Activated T-helper 9 cell treated with anti-CD3 and anti-CD28 coated beads, Interleukin-2, amount 50 U/mL, for 16 hours (primary cell): ENCODE measurements at regions not wholly inside any gene's neighbourhood (a gene's known extent, or its start where the extent isn't known, plus 50 kb on each side); places are given as distances from the start of the nearest gene placed in this dataset.
"Not testable (repeated sequence)": the region's sequence is repeated elsewhere in the genome, so short reads cannot be mapped to it uniquely, and the experiment has no call there.

Experiments
- DNase-seq: peaks from one replicate; pipeline ENCODE4 v3.0.0-alpha.2; 2020; ENCODE audit warnings: low read depth

DNA sequence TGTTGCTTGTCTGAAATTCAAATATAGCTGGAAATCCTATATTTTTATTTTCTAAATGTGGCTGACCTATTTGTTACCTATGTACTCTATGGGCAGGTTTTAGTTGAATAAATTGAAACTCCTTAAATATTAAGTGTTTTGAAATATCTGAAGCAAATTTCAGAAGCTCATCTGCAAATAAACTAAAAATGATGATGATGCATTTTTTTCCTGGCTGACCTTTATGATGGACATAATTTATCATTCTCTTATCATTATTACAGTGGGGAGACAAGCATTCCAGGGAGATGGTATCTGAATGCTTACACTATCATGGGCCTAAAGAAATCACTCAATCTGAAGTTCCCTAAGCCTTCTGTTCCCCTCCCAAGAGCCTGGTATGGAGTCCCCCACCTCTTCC is 1225.2 kb downstream of the AACS start:
- no peak for DNase-seq

DNA sequence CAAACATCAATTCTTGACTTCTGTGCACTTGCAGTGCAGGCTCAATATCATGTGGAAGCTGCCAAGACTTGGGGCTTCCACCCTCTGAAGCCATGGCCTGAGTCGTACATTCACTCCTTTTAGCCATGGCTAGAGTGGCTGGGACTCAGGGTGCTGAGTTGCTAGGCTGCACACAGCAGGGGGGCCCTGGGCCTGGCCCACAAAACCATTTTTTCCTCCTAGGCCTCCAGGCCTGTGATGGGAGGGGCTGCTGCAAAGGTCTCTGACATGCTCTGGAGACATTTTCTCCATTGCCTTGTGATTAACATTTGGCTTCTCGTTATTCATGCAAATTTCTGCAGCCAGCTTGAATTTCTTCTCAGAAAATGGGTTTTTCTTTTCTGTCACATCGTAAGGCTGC is 1226.8 kb downstream of the AACS start:
- not testable (repeated sequence) for DNase-seq

DNA sequence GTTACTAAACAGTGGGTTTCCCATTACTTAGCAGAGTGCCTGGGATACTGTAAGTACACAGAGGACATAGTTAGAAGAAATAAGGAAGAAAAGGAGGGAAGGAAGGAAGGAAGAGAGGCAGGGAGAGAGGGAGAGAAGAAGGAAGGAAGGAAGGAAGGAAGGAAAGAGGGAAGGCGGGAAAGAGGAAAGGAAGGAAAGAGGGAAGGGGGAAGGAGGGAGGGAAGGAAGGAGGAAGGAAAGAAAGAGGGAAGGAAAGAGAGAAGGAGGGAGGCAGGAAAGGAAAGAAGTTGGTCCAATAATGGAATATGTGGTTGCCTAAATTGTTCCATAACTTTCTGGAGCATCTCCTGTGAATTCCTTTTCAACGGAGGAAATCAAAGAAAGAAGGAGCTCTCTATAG is 1230.4 kb downstream of the AACS start:
- no peak for DNase-seq

DNA sequence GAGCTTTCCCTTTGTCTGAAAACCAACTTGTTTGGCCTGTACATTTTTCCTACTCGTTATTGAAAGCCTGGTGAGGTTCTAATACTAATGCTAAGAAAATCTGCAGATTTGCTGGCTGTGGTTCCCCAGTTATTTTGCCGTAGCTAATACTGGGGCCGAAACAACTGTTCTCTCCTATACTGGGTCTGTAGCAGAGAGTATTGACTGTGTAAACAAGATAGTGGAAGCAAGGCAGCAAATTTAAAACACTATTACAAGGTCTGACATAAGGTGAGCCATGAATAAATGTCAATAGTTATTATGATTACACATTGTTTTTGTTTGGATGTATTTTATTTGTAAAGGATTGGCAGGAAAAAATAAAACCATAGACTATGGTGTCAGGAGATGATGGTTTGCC is 1244.0 kb downstream of the AACS start:
- DNase-seq = no peak

DNA sequence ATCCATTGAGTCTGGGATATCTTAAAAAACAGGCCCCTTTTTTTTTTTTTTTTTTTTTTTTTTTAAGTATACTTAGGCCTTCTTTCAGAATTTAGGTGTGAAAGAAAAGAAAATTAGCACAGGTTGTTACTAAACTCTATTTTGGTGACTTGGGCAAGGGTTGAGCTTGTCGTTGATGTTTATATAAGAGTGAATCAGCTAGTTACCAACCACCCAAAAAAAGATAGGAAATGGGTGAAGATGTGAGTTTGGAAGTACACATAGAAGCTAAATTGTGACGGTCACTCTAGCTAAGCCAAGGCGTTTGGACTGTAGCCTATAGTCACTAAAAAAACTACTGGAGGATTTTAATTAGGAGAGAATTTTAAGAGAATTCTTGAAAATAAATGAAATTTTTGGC is 1247.2 kb downstream of the AACS start:
- DNase-seq = no peak

DNA sequence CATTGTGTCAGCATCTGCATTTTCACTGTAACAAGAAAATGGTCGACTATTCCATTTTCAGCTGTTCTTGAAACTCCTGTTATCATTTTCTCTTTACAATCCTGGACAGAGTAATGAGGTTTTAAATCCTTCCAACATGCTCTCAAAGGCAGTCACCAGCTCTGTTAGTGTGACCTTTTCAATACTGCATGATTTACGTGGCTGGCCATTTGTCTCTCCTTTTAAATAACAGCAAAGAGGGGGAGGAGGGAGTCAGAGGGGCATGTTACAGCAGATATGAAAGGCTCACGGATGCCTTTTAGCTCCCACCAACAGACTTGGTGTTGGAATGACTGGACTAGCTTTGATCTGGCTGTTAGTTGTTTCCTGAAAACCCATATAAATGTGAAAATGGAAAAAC is 1251.2 kb downstream of the AACS start:
- DNase-seq = no peak

DNA sequence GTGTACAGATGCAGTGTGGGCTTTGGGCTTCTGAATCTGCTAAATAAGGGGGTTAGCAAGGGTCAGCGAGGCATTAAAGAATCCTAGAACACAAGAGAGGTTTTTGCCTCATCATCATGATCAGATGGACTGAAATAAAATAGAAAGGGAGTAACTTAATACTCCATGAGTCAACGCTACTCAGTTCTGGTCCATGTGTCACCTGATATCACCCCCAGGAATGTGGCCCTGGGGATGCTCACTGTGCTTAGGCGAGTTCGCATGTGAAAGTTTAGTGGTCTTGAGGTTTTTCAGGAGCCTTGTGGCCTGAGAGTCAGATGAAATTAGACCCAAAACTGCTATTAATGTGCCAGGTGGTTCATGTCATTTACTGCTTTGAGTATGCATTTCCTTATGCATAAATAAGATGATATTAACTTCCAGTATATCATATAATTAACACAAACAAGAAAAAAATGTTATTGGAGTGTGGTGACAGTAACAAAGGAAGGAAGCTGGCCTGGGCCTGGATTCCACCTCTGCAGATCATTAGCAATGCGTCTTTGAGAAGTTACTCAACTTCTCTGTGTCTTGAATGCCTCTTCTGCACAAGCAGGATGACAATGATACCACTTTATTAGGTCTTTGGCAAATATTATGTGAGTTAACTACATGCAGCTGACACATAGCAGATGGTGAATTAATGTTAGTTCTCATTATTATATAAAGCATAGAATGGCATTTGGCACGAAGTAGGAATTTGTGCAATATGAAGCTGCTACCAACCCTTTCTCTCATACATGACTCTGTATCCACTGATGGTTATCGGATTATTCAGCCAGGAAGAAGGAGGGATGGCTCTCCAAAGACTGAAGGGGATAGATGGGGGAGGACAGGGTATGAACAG is 1272.6 kb downstream of the AACS start:
- DNase-seq = no peak

DNA sequence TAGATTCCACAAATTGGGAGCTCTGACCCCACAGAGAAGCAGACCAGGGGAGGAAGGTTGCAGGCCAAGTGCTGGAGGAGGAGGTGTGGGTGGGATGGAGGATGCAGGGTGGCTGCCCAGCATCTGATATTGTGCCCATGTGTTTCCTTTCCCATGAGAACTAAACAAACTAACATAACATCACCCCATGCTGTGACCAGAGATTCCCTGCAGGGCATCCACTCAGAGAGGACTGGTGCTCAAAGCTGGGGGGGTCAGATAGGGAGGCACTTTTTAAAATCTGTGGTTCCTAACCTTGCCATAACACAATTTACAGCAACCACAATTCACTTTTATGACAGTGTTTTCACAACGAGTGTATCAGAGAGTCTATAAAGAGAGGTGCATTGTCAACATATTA is 1277.6 kb downstream of the AACS start:
- no peak for DNase-seq

DNA sequence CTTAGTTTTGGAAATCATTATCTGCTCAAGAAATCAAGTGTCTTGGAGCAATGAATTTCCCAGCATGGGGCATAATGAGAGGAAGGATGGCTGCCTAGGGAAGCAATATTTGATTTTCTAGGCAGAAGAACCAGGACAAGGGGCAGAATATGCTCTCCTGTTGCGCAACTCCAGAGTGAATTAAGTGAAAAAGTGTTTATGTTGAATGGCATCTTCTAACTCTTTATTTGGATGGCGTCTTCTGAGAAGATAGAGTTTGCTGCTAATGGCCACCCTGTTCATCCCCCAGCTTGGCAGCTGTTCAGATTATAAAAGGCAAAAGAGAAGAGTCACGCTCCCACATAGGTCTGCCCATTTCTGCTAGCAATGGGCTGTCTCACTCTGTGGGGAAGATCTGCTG is 1278.1 kb downstream of the AACS start:
- DNase-seq = no peak

DNA sequence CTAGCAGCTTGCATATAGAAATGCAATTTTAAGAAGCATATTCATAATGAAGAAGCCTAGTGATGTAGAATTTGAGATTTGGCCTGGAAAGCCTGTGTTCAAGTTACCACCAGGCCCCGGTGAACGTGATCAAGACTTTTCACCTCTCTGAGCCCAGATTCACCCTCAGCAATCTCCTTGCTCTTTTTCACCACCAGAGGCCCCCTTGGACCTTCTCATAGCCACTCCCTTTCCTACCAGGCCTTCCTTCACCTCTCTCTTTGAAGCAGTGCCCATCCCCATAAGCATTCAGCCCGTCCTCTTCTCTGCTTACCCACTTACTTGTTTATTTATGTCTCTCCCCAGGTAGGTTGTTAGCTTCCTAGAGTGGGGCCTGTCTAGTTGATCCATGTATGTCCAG is 1280.9 kb downstream of the AACS start:
- no peak for DNase-seq

DNA sequence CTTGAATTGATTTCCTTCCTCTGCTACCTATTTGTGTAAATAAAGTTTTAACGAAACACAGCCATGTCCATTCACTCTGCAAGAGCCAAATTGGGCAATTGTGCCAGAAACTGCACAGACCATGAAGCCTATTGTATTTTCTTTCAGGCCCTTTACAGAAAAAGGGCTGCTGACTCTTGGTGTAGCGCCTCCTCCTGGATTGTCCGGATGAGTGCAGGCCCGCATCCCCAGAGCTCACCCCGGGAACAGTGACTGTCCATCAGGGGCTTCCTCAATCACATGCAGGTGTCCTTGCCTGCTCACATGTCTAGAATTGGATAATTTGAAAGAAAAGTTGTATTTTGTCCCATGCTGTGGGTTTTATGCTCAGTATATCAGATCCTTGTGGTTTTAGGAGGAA is 1282.2 kb downstream of the AACS start:
- no peak for DNase-seq

DNA sequence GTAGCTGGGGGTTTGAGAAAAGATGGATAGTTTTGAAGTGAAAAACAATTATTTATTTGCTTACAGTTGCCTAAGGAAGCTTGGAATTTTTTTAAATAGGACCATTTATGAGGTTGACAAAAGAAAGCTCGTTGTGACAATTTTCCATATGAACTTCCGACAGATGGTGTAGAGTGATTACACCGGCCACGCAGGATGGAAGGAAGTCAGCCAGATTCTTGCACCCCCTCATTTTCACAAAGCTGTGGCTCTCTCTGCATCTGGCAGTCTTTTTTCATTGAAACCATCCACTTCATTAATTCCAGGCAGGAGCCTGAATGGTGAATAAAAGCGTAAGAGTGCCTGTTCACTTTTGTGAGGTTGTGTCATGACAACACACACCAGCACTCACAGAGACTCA is 1284.1 kb downstream of the AACS start:
- DNase-seq = no peak

DNA sequence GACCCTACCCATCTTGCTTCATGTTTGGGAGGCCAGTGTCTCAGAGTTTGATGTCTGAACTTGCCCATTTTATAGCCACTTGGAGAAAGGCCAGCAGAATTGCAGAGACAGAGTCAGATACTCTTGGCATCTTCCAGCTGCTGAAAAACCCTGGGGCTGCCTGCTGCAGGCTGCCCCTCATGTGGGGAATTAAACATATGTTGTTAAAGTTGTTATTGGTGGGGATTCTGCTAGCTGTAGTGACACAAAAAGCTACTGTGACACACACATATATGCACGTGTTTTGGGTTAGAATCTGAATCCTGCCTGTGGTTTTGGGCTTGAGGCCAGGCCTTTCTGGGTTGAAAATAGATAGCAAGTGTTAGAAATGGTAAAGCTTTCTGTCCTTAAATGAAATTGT is 1288.4 kb downstream of the AACS start:
- DNase-seq = no peak

DNA sequence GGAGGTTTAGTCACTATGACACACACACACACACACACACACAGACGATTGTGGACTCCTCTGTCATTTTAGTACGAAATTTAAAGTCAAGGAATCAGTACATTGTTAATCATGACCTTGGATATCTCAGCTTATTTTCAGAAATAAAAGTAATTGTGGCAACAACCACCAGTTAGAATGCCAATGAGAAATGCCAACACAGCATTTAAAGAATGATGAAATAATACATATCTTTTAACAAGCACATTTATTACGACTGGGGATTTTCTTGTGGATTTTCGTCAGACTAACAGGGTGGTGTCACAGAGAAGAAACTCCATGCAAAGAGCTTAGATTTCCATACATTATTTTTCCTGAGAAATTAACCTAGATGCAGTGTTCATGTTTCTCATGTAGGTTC is 1289.4 kb downstream of the AACS start:
- no peak for DNase-seq

DNA sequence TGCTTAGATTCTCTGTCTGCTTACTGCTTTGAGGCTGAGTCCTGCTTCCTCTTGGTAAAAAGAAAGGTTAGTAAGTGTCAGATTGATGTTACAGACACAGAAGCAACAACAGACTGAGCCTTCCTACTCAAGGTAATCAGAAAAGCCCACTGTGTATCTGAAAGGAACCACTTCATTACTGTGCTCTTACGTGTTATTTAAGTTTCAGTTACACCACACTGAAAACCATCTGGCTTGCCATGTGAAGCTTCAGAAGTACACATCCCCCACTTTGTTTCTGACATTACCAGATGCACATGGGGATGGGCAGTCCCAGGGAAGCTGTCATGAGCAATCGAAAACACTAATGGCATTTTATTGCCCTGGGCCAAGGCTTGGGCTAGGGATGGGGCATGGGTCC is 1290.1 kb downstream of the AACS start:
- DNase-seq = no peak

DNA sequence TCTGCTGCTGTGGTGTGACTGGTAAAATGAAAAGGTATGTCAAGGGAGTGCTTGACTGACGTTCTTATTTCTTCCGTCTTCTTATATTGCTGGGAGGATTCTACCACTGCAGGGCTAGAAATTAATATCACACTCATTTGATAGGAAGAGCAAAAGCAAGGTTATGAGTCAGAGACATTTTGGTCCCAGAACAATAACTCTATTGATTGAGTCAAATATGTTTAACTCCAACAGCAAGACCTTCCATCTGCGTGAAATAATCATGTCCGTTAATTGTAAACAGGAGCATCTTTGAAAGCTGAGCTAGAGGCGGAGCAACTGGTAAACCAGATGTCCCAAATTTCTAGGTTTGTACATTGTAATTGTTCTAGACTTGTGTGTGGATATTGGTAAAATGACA is 1293.6 kb downstream of the AACS start:
- no peak for DNase-seq

DNA sequence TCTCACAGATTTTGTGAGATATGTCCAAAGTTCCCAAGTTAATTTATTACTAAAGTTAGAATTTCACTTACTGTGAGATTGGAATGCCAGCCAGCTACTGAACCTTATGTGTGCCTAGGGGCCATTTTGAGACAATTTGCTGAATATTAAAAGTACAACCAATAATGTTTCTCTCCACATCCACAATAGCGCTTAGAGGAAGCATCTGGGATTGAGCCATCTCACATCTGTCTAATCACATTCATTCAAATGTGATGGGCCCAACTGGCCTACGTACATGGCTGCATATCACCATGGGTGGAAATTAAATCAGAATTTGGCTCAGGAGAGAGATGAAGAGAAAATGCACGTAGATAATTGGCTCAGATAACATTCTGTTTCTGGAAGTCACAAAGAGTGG is 1294.0 kb downstream of the AACS start:
- DNase-seq = no peak

DNA sequence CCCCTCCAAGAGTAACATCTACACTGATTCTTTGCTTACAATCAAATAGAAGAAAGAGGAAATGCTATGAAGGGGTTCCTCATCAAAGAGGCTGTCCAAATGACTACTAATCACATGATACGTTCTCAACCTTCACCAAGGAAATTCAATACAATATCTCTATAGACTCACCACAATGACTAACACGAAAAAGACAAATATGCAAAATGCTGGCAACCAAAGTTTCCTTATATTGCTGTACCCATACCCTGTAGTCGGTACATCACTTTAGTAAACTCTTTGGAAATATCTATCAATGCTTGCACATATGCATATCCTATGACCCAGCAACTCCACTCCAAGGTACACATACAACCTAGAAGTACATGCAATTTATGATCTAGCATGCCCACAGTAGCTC is 1296.6 kb downstream of the AACS start:
- DNase-seq = no peak

DNA sequence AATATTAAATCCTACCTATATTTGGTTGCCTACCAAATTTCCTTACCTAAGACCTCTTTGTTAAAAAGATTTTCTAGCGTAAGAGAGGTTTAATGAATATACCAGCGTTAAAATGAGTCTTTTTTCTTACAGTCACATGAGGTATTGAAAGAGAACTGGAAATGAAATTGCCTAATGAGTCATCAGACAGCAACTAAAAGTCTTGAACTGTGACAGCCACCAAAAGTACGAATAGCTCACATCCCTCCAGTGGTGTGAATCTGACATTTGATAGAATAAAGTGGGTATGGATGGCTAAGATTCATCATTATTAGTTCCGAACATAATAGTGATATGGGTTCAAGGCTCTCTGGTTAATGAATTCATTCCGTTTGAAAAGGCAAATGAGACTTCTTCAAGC is 1297.3 kb downstream of the AACS start:
- no peak for DNase-seq

DNA sequence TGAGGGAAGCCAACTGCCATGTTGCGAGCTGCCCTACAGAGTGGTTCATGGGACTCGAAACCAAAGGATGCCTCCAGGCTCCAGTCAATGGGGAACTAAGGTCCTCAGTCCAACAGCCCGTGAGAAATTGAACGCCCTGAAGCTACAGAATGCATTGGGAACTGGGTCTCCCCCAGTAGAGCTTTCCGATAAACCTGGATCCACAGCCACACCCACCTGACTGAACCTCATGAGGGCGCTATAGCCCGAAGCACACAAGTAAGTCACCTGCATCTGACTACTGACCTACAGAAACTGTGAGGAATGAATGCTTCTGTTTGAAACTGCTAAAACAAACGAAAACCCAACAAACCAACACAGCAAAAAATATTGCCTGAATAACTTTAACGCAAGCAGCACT is 1297.7 kb downstream of the AACS start:
- DNase-seq = no peak

DNA sequence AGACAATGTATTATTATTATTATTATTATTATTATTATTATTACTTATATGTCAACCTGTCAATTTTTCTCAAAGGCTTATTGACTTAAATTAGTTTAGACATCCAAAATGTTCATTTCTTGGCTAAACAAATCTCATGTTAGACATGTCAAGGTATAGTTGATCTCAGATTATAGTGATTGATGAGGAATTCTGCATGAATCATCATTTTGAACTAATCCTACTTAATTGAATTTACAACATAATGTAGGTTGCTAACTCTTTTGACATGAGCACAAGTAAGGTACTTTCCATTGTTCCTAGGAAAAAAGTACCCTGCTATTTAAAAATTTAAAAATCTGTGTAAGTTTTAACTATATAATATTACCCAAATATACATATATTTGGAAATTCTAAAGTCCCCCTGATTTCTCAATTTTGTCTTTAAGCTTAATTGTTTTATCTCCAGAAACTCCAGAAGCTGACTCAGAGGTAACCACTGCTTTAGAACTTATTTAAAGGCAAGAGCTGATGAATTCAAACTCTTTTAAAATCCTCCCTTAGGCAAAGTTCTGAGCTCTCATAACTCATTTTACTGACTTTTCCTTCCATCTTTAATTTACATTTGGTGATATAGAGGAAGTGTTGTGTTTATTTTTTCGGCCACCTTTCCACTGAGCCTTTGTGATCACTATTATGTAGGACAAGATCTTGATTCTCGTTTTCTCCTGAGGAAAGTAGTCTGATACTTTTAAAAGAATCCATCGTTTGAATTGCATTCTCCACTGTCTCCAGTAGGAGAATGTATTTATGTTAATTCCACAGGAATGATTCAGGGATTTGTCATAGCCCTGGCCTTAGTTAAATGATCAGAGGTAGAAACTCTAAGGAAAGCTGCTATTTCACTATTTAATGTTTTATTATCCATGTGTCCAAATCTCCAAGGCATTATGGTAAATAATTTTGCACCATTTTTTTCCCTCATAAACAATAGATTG is 1304.5 kb downstream of the AACS start:
- DNase-seq = no peak

DNA sequence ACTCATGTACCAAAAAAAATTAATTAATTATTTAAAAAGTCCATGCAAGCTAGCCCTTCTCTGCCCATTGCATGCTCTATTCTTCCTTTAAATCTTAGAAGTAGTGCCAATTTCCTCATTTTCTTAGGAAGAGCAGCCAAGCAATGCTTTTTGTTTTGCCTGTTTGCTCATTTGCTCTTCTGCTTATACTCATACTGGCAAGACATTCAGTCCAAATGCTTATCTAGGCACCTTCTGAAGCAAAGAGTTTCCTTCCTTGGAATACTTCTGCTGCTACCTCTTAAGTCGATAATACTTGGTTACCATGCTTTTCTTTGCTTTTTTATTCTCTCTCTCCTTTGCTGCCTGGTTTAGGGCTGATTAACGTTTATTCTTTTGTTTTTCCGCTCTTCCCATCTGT is 1318.3 kb downstream of the AACS start:
- no peak for DNase-seq

DNA sequence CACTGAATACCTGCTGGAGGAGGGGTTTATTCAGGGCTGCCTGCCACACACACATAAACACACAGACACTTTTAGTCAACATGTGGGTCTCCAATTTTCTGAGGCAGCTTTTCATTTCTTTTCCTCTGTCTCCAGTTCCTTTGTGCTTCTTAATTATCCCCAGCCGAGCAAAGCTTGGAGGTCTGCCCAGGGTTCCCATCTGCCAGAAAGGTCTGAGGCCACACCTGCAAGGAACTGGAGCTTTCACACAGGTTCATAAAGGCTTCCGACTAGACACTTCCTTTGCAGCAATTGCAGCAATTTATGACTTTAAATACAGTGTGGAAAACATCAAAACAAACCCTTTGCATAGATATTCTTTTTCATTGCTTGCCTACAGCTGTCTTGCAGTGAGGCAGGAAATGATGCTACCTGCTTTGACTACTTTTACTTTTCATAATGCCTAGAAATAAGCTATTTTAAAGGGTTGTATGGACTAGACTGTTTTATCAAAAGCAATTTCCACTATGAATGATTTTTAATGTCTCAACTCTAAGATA is 1318.9 kb downstream of the AACS start:
- no peak for DNase-seq
